ENCODE measurements at regions not wholly inside any gene's neighbourhood (a gene's known extent, or its start where the extent isn't known, plus 50 kb on each side); places are given as distances from the start of the nearest gene placed in this dataset.

DNA sequence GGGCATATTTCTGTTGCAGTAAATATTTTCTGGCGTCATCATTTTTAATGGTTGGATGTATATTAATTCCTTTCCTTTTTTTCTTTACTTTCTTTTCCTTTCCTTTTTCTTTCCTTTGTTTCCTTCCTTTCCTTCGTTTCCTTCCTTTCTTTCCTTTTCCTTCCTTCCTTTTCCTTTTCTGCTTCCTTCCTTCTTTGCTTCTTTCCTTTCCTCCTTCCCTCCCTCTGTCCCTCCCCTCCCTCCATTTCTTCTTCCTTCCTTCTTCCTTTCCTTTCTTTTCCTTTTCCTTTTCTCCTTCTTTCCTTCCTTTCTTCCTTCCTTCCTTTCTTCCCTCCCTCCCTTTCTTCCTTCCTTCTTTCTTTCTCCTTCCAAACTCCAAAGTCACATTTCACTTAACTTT, 54.9 kb upstream of the LYSMD4 start:
- TF ChIP-seq CTCF (IDR thresholded peaks at IDR 0.05; ENCODE audit: extremely low read depth in 1 of 2, insufficient read depth in 1 of 2, low read depth in 1 of 2, low read length in 2 of 2), result no peak
- TF ChIP-seq POLR2A (IDR thresholded peaks at IDR 0.05; ENCODE audit: low read depth, low read length), result no peak
- no peak for TF ChIP-seq EZH2 (IDR thresholded peaks at IDR 0.05; ENCODE audit: borderline replicate concordance, low read depth, low read length, severe bottlenecking)
- no peak for TF ChIP-seq FOS (IDR thresholded peaks at IDR 0.05; ENCODE audit: borderline replicate concordance, insufficient read depth, low read length)
- no peak for TF ChIP-seq POLR2AphosphoS5 (IDR thresholded peaks at IDR 0.05; ENCODE audit: insufficient read depth, low read depth, low read length)
- no peak for TF ChIP-seq MYC (IDR thresholded peaks at IDR 0.05; ENCODE audit: low read depth, low read length)
- TF ChIP-seq GATA2 (IDR thresholded peaks at IDR 0.05; ENCODE audit: insufficient read depth, insufficient read length, low read depth, low read length), result no peak
- no peak for TF ChIP-seq MAX (IDR thresholded peaks at IDR 0.05; ENCODE audit: insufficient read depth, insufficient read length)
- TF ChIP-seq JUN (IDR thresholded peaks at IDR 0.05; ENCODE audit: borderline replicate concordance, insufficient read depth, insufficient read length, low read depth), result no peak

Measured in endothelial cell of umbilical vein (primary cell).